ENCODE measurements at regions not wholly inside any gene's neighbourhood (a gene's known extent, or its start where the extent isn't known, plus 50 kb on each side); places are given as distances from the start of the nearest gene placed in this dataset.

GRCh38 chr1:56291374-56291919 is 287.9 kb downstream of the PLPP3 start:
- no peak for TF ChIP-seq CTCF (IDR thresholded peaks at IDR 0.05; ENCODE audit: low read depth, low read length)
- TF ChIP-seq EZH2phosphoT487 (IDR thresholded peaks at IDR 0.05; ENCODE audit: low read depth) = no peak

Data from OCI-LY3 (cell line).